Neuronal stem cell (in vitro differentiated cells): ENCODE measurements at regions not wholly inside any gene's neighbourhood (a gene's known extent, or its start where the extent isn't known, plus 50 kb on each side); places are given as distances from the start of the nearest gene placed in this dataset.

Source experiments
- DNase-seq: peaks from one replicate; pipeline ENCODE4 v3.0.0-alpha.2; 2013; ENCODE audit warnings: low spot score
- H2AFZ ChIP-seq: one replicate; pipeline ENCODE4 v1.6.1; 2013; ENCODE audit warnings: mild to moderate bottlenecking, low read length, inconsistent platforms
- H2AK5ac ChIP-seq: 2 replicates; pipeline ENCODE4 v1.6.1; 2013; ENCODE audit warnings: low read depth, mild to moderate bottlenecking, inconsistent platforms, low read length, moderate library complexity, mixed read lengths
- H2BK120ac ChIP-seq: 2 replicates; pipeline ENCODE4 v1.6.1; 2013; ENCODE audit warnings: low read depth, mild to moderate bottlenecking, inconsistent platforms, low read length, moderate library complexity, mixed read lengths
- H2BK12ac ChIP-seq: one replicate; pipeline ENCODE4 v1.6.1; 2013; ENCODE audit warnings: low read length, inconsistent platforms
- H2BK15ac ChIP-seq: 2 replicates; pipeline ENCODE4 v1.6.1; 2013; ENCODE audit warnings: mild to moderate bottlenecking, low read length, inconsistent platforms, mixed read lengths
- H2BK5ac ChIP-seq: one replicate; pipeline ENCODE4 v1.6.1; 2013; ENCODE audit warnings: inconsistent platforms, mild to moderate bottlenecking, low read length, moderate library complexity
- H3K14ac ChIP-seq: one replicate; pipeline ENCODE4 v1.6.1; 2013; ENCODE audit warnings: low read length, inconsistent platforms
- H3K18ac ChIP-seq: 2 replicates; pipeline ENCODE4 v1.6.1; 2013; ENCODE audit warnings: low read length, inconsistent platforms
- H3K23ac ChIP-seq: 2 replicates; pipeline ENCODE4 v1.6.1; 2013; ENCODE audit warnings: low read depth, mild to moderate bottlenecking, mixed read lengths, low read length, inconsistent platforms; ENCODE audit not compliant: poor library complexity
- H3K27ac ChIP-seq: replicated peaks from 3 replicates; pipeline ENCODE4 v1.5.1; 2013; ENCODE audit warnings: low read length, inconsistent platforms
- H3K27me3 ChIP-seq, 3 experiments: 2 replicates each; pipeline ENCODE4 v1.6.1; 2013; ENCODE audit warnings: low read length in 3 of 3, mild to moderate bottlenecking in 2 of 3, inconsistent platforms in 1 of 3, low read depth in 1 of 3, mixed read lengths in 1 of 3, moderate library complexity in 1 of 3; ENCODE audit not compliant: control insufficient read depth in 3 of 3, insufficient read depth in 3 of 3
- H3K36me3 ChIP-seq, 2 donors: replicated peaks in 1 of 2; 2 replicates each; pipeline ENCODE4 v1.6.1; 2013; ENCODE audit warnings: low read length in 2 of 2; ENCODE audit not compliant: control insufficient read depth in 2 of 2, insufficient read depth in 2 of 2
- H3K4ac ChIP-seq: 2 replicates; pipeline ENCODE4 v1.6.1; 2013; ENCODE audit warnings: inconsistent platforms, mild to moderate bottlenecking, low read length, moderate library complexity
- H3K4me1 ChIP-seq, 2 donors: 1 replicate in 1 of 2; 2 replicates in 1 of 2; pipeline ENCODE4 v1.6.1; 2013; ENCODE audit warnings: low read length in 2 of 2, low read depth in 1 of 2; ENCODE audit not compliant: control insufficient read depth in 2 of 2, insufficient read depth in 1 of 2
- H3K4me2 ChIP-seq: one replicate; pipeline ENCODE4 v1.6.1; 2013; ENCODE audit warnings: mild to moderate bottlenecking, low read length, inconsistent platforms; ENCODE audit not compliant: insufficient read depth, poor library complexity, severe bottlenecking
- H3K4me3 ChIP-seq, 2 donors: 2 replicates each; pipeline ENCODE4 v1.5.1; 2013; ENCODE audit warnings: low read length in 2 of 2, mild to moderate bottlenecking in 2 of 2, inconsistent platforms in 1 of 2, moderate library complexity in 1 of 2
- H3K79me1 ChIP-seq: one replicate; pipeline ENCODE4 v1.6.1; 2013; ENCODE audit warnings: low read depth, mild to moderate bottlenecking, inconsistent platforms, low read length, moderate library complexity
- H3K9ac ChIP-seq: one replicate; pipeline ENCODE4 v1.6.1; 2013; ENCODE audit warnings: mild to moderate bottlenecking, low read depth, low read length, inconsistent platforms; ENCODE audit not compliant: poor library complexity
- H3K9me3 ChIP-seq, 2 donors: replicated peaks in 1 of 2; 2 replicates each; pipeline versions ENCODE3 to v1.6.1; 2013; ENCODE audit warnings: low read length in 2 of 2, mild to moderate bottlenecking in 2 of 2, inconsistent platforms in 1 of 2, low read depth in 1 of 2, mixed read lengths in 1 of 2, moderate library complexity in 1 of 2; ENCODE audit not compliant: control insufficient read depth in 2 of 2, insufficient read depth in 1 of 2
- H4K8ac ChIP-seq: one replicate; pipeline ENCODE4 v1.6.1; 2013; ENCODE audit warnings: low read depth, mild to moderate bottlenecking, inconsistent platforms, low read length, moderate library complexity
- H4K91ac ChIP-seq: one replicate; pipeline ENCODE4 v1.6.1; 2013; ENCODE audit warnings: low read length, low read depth, mild to moderate bottlenecking, inconsistent platforms; ENCODE audit not compliant: poor library complexity
- WGBS, 2 donors: extraction: QIAGEN DNeasy Blood & Tissue Kit; methylation state at CpG; one replicate each; pipeline ENCODE4 v1.1.7; 2013; ENCODE audit warnings: missing lambda C conversion rate in 2 of 2, mixed read lengths in 1 of 2; ENCODE audit not compliant: insufficient read length in 2 of 2, insufficient replicate concordance in 1 of 2; ENCODE audit errors: extremely low coverage in 2 of 2; 5-methylcytosine and 5-hydroxymethylcytosine counted together

DNA sequence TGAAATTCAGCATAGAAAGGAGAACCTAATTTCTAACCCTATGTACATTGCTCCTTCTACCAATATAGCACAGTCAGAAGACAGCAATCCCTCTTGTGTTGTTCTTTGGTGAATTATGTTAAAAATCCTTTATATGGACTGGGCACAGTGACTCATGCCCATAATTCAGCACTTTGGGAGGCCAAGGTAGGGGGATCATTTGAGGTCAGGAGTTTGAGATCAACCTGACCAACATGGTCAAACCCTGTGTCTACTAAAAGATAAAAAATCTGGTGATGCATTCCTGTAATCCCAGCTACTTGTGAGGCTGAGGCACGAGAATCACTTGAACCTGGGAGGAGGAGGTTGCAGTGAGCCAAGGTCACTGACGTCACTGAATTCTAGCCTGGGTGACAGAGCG lies 195.6 kb downstream of the TMX3 start:
- no peak overlapping the region for H2AK5ac ChIP-seq
- no peak overlapping the region for H2BK120ac ChIP-seq
- no CpG with 5 or more reads among the region's 3 CpGs for WGBS, 2 donors
- H3K9me3 ChIP-seq, result no peaks in the 10 kb centered on the region
- H3K4me2 ChIP-seq, result no peak overlapping the region
- no peaks in the 10 kb centered on the region for H3K4me1 ChIP-seq
- H4K8ac ChIP-seq, result no peak overlapping the region
- no peak overlapping the region for H3K4me3 ChIP-seq
- no peaks in the 10 kb centered on the region for H3K36me3 ChIP-seq
- no peak overlapping the region for H3K4ac ChIP-seq
- no peaks in the 10 kb centered on the region for H3K27me3 ChIP-seq
- no peak overlapping the region for H3K14ac ChIP-seq
- no peak overlapping the region for H2BK5ac ChIP-seq
- no peak for DNase-seq
- H2BK12ac ChIP-seq, result no peak overlapping the region
- no peak overlapping the region for H3K9ac ChIP-seq
- H4K91ac ChIP-seq, result no peak overlapping the region
- H3K18ac ChIP-seq, result no peak overlapping the region
- no peaks in the 10 kb centered on the region for H3K79me1 ChIP-seq
- no peak overlapping the region for H2BK15ac ChIP-seq
- H3K23ac ChIP-seq, result no peak overlapping the region
- H3K27ac ChIP-seq, result no peak overlapping the region
- no peak overlapping the region for H2AFZ ChIP-seq

GRCh38 chr18:68509902-68510301 lies 205.0 kb downstream of the TMX3 start:
- no peak overlapping the region for H3K4me3 ChIP-seq
- no peak overlapping the region for H3K18ac ChIP-seq
- no peak overlapping the region for H2BK120ac ChIP-seq
- no peak overlapping the region for H3K4me2 ChIP-seq
- no CpG with 5 or more reads among the region's 2 CpGs for WGBS, 2 donors
- no peak overlapping the region for H4K8ac ChIP-seq
- no peaks in the 10 kb centered on the region for H3K27me3 ChIP-seq
- DNase-seq, result no peak
- H3K14ac ChIP-seq, result no peak overlapping the region
- peaks cover 3 to 4% of the 10 kb centered on the region in 2 donors for H3K4me1 ChIP-seq
- no peak overlapping the region for H2BK15ac ChIP-seq
- no peak overlapping the region for H3K23ac ChIP-seq
- H4K91ac ChIP-seq, result no peak overlapping the region
- H3K4ac ChIP-seq, result no peak overlapping the region
- no peak overlapping the region for H2AFZ ChIP-seq
- H2BK12ac ChIP-seq, result no peak overlapping the region
- no peaks in the 10 kb centered on the region for H3K79me1 ChIP-seq
- no peak overlapping the region for H3K9ac ChIP-seq
- H3K27ac ChIP-seq, result no peak overlapping the region
- H3K9me3 ChIP-seq, result no peaks in the 10 kb centered on the region
- H2BK5ac ChIP-seq, result no peak overlapping the region
- H3K36me3 ChIP-seq, result no peaks in the 10 kb centered on the region
- H2AK5ac ChIP-seq, result no peak overlapping the region

- no peaks in the 10 kb centered on the region for H3K27me3 ChIP-seq
- no peak for DNase-seq
- H3K4me2 ChIP-seq, result no peak overlapping the region
Observed at GRCh38 chr18:68507781-68508180, 207.1 kb downstream of the TMX3 start.

DNA sequence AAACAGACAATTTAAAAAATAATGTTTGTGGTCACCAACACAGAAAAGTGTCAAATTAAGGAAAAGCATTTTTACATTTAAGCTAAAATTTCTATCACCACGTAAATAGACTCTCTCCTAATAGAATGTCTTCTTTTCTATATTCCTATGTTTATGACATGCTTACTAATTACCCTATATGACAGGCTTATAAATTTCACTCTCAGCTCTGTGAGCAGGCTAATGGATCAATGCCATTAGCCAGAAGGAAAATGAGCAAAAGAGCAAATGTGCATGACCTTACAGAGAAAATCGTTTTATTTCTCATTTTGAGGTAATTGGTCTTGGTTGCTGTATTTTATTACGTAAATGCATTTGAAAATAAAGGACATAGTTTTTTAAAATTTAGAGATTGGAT lies 209.7 kb downstream of the TMX3 start:
- Histone ChIP-seq H4K8ac (no peak overlapping the region), H3K4me3 (no peak overlapping the region), H3K79me1 (no peaks in the 10 kb centered on the region), H2BK5ac (no peak overlapping the region), H3K4ac (no peak overlapping the region), H3K18ac (no peak overlapping the region), H2BK12ac (no peak overlapping the region), H3K27me3 (no peaks in the 10 kb centered on the region), H4K91ac (no peak overlapping the region), H3K9me3 (no peaks in the 10 kb centered on the region), H3K4me1 (no peaks in the 10 kb centered on the region), H3K4me2 (no peak overlapping the region), H2AFZ (no peak overlapping the region), H3K9ac (no peak overlapping the region), H2AK5ac (no peak overlapping the region), H2BK15ac (no peak overlapping the region), H3K36me3 (no peaks in the 10 kb centered on the region), H3K23ac (no peak overlapping the region), H2BK120ac (no peak overlapping the region), H3K27ac (no peak overlapping the region), H3K14ac (no peak overlapping the region)
- 100% methylated on average over 1 of the region's 3 CpGs; no CpG with 5 or more reads in 1 of the 2 donors for WGBS, 2 donors
- DNase-seq, result no peak

More at GRCh38 chr18:68507781-68508180, 207.1 kb downstream of the TMX3 start:
- Histone ChIP-seq H3K4ac (no peak overlapping the region), H3K4me3 (no peak overlapping the region), H2BK5ac (no peak overlapping the region), H3K14ac (no peak overlapping the region), H3K4me1 (no peaks in the 10 kb centered on the region), H2BK12ac (no peak overlapping the region), H3K9me3 (no peaks in the 10 kb centered on the region), H2AK5ac (no peak overlapping the region), H3K23ac (no peak overlapping the region), H4K8ac (no peak overlapping the region), H3K9ac (no peak overlapping the region), H3K79me1 (no peaks in the 10 kb centered on the region), H3K18ac (no peak overlapping the region), H2AFZ (peak overlapping the region; percentile 56), H3K27ac (no peak overlapping the region), H4K91ac (no peak overlapping the region), H2BK120ac (no peak overlapping the region), H3K36me3 (no peaks in the 10 kb centered on the region), H2BK15ac (no peak overlapping the region)
- no CpG with 5 or more reads among the region's 2 CpGs for WGBS, 2 donors
